ENCODE measurements at regions not wholly inside any gene's neighbourhood (a gene's known extent, or its start where the extent isn't known, plus 50 kb on each side); places are given as distances from the start of the nearest gene placed in this dataset.

GRCh38 chr5:84590629-84591028, 205.9 kb upstream of the EDIL3 start:
- no peak for DNase-seq

- no peak for DNase-seq
Observed at GRCh38 chr5:84589926-84590325, 205.2 kb upstream of the EDIL3 start.

- no peak for DNase-seq
Observed at GRCh38 chr5:84585218-84585617, 200.5 kb upstream of the EDIL3 start.

GRCh38 chr5:84578226-84578625, 193.5 kb upstream of the EDIL3 start:
- DNase-seq = no peak

- no peak for DNase-seq
Observed at GRCh38 chr5:84573017-84573712, 188.5 kb upstream of the EDIL3 start.

GRCh38 chr5:84569307-84569706, 184.6 kb upstream of the EDIL3 start:
- DNase-seq = no peak

GRCh38 chr5:84568171-84568570, 183.5 kb upstream of the EDIL3 start:
- no peak for DNase-seq

GRCh38 chr5:84565866-84566265, 181.2 kb upstream of the EDIL3 start:
- DNase-seq = no peak

GRCh38 chr5:84564321-84565075, 179.8 kb upstream of the EDIL3 start:
- peak; percentile 48 to 93 (median 68) for DNase-seq

GRCh38 chr5:84550222-84550621, 165.5 kb upstream of the EDIL3 start:
- no peak for DNase-seq

- DNase-seq = no peak
Observed at GRCh38 chr5:84549054-84549453, 164.4 kb upstream of the EDIL3 start.

GRCh38 chr5:84546686-84547085, 162.0 kb upstream of the EDIL3 start:
- DNase-seq = no peak

- DNase-seq = no peak
Observed at GRCh38 chr5:84536797-84537196, 152.1 kb upstream of the EDIL3 start.

- DNase-seq = no peak
Observed at GRCh38 chr5:84535281-84535680, 150.6 kb upstream of the EDIL3 start.

- DNase-seq = no peak
Observed at GRCh38 chr5:84524491-84524890, 139.8 kb upstream of the EDIL3 start.

GRCh38 chr5:84518862-84519261, 134.2 kb upstream of the EDIL3 start:
- DNase-seq = no peak

- DNase-seq = no peak
Observed at GRCh38 chr5:84518370-84518769, 133.7 kb upstream of the EDIL3 start.

- DNase-seq = no peak
Observed at GRCh38 chr5:84506625-84507024, 121.9 kb upstream of the EDIL3 start.

GRCh38 chr5:84494453-84494852, 109.8 kb upstream of the EDIL3 start:
- no peak for DNase-seq

- no peak for DNase-seq
Observed at GRCh38 chr5:84487963-84488362, 103.3 kb upstream of the EDIL3 start.

- DNase-seq = no peak
Observed at GRCh38 chr5:84480873-84481637, 96.4 kb upstream of the EDIL3 start.

GRCh38 chr5:84478603-84479002, 93.9 kb upstream of the EDIL3 start:
- no peak for DNase-seq

- DNase-seq = no peak
Observed at GRCh38 chr5:84477485-84477884, 92.8 kb upstream of the EDIL3 start.

GRCh38 chr5:84474126-84474525, 89.4 kb upstream of the EDIL3 start:
- no peak for DNase-seq
